ENCODE measurements at regions not wholly inside any gene's neighbourhood (a gene's known extent, or its start where the extent isn't known, plus 50 kb on each side); places are given as distances from the start of the nearest gene placed in this dataset.

GRCh38 chr4:110793890-110794554 is 171.1 kb upstream of the PITX2 start:
- TF ChIP-seq MBD2 (IDR thresholded peaks at IDR 0.05; ENCODE audit: borderline replicate concordance, low read depth), result no peak
- no peak for TF ChIP-seq MNT (conservative IDR thresholded peaks at IDR 0.05)
- Histone ChIP-seq H3K36me3 (ENCODE audit: control insufficient read depth, insufficient read depth, low read length) (no peaks in the 10 kb centered on the region), H3K27ac (ENCODE audit: extremely low read depth, low read depth, low read length) (no peak overlapping the region), H4K20me1 (replicated peaks; ENCODE audit: control insufficient read depth, insufficient read depth, low read length) (no peaks in the 10 kb centered on the region), H3K79me2 (ENCODE audit: control insufficient read depth, insufficient read depth, low read length) (no peaks in the 10 kb centered on the region), H3K4me3 (no peak overlapping the region), H3K4me1 (replicated peaks in 1 of 2; ENCODE audit: control insufficient read depth in 2 of 2, insufficient read depth in 2 of 2, low read length in 2 of 2) (no peaks in the 10 kb centered on the region), H3K9me3 (replicated peaks; ENCODE audit: control insufficient read depth, insufficient read depth, low read depth, low read length) (no peaks in the 10 kb centered on the region), H2AFZ (ENCODE audit: low read depth, low read length) (no peak overlapping the region), H3K4me2 (ENCODE audit: insufficient read depth, low read length) (no peak overlapping the region), H3K9me1 (ENCODE audit: control insufficient read depth, insufficient read depth, low read length) (no peaks in the 10 kb centered on the region), H3K9ac (ENCODE audit: insufficient read depth in 1 of 2, low read depth in 2 of 2, low read length in 2 of 2) (no peak overlapping the region), H3K27me3 (ENCODE audit: control insufficient read depth in 2 of 2, insufficient read depth in 2 of 2, low read length in 2 of 2) (no peaks in the 10 kb centered on the region)
- ChIA-PET CTCF (ENCODE audit: low intra/inter-chr PET ratio) (no interaction called here), POLR2A (no interaction called here)
- intact Hi-C loops (cut with micrococcal nuclease), result no loop called here
- ATAC-seq (no peak), FAIRE-seq (no peak), DNase-seq (ENCODE audit: extremely low read depth in 1 of 4, low spot score in 3 of 4) (no peak)
- 0% methylated on average over 5 of the region's 5 CpGs for WGBS (ENCODE audit: insufficient coverage, low coverage, missing lambda C conversion rate)
- in situ Hi-C loops (cut with MboI), result no loop called here
- BruUV-seq (replicated peaks), result no TSS peak

GRCh38 chr4:110795971-110796370 is 173.1 kb upstream of the PITX2 start:
- CTCF ChIA-PET (ENCODE audit: low intra/inter-chr PET ratio), result no interaction called here
- no peak overlapping the region for H3K9ac ChIP-seq (ENCODE audit: insufficient read depth in 1 of 2, low read depth in 2 of 2, low read length in 2 of 2)
- TF ChIP-seq ZNF146 (CRISPR knock-in tag; IDR thresholded peaks at IDR 0.05; ENCODE audit: unreplicated experiment) (no peak), NFXL1 (CRISPR knock-in tag; IDR thresholded peaks at IDR 0.05) (no peak), PCBP1 (IDR thresholded peaks at IDR 0.05; ENCODE audit: low read depth, low read length, poor library complexity, severe bottlenecking) (no peak), BRD9 (IDR thresholded peaks at IDR 0.05; ENCODE audit: low read depth, partially characterized antibody) (no peak), ZNF316 (IDR thresholded peaks at IDR 0.05) (no peak), U2AF1 (optimal IDR thresholded peaks at IDR 0.05; ENCODE audit: low read depth, low read length) (no peak), SIRT6 (IDR thresholded peaks at IDR 0.05; ENCODE audit: low read depth, low read length) (no peak), RBM22 (IDR thresholded peaks at IDR 0.05; ENCODE audit: low read depth, low read length, poor library complexity, severe bottlenecking) (no peak), TRIM25 (IDR thresholded peaks at IDR 0.05; ENCODE audit: borderline replicate concordance) (no peak), ARHGAP35 (IDR thresholded peaks at IDR 0.05; ENCODE audit: partially characterized antibody) (no peak)

More at GRCh38 chr4:110795971-110796370, 173.1 kb upstream of the PITX2 start:
- no peaks in the 10 kb centered on the region for H3K4me1 ChIP-seq (replicated peaks in 1 of 2; ENCODE audit: control insufficient read depth in 2 of 2, insufficient read depth in 2 of 2, low read length in 2 of 2)
- no peak overlapping the region for H3K4me3 ChIP-seq
- no peak for ATAC-seq
- no peak for DNase-seq (ENCODE audit: extremely low read depth in 1 of 4, low spot score in 3 of 4)
- no peaks in the 10 kb centered on the region for H3K79me2 ChIP-seq (ENCODE audit: control insufficient read depth, insufficient read depth, low read length)
- in situ Hi-C loops (cut with MboI) (no loop called here), intact Hi-C loops (cut with micrococcal nuclease) (no loop called here)
- no peak overlapping the region for H3K4me2 ChIP-seq (ENCODE audit: insufficient read depth, low read length)
- POLR2A ChIA-PET, result no interaction called here
- no TSS peak for BruUV-seq (replicated peaks)
- no peaks in the 10 kb centered on the region for H3K9me3 ChIP-seq (replicated peaks; ENCODE audit: control insufficient read depth, insufficient read depth, low read depth, low read length)
- H3K27me3 ChIP-seq (ENCODE audit: control insufficient read depth in 2 of 2, insufficient read depth in 2 of 2, low read length in 2 of 2), result no peaks in the 10 kb centered on the region
- FAIRE-seq, result no peak
- H3K36me3 ChIP-seq (ENCODE audit: control insufficient read depth, insufficient read depth, low read length), result no peaks in the 10 kb centered on the region
- WGBS (ENCODE audit: insufficient coverage, low coverage, missing lambda C conversion rate), result 7% methylated on average over 1 of the region's 1 CpG
- H3K27ac ChIP-seq (ENCODE audit: extremely low read depth, low read depth, low read length), result no peak overlapping the region
- H4K20me1 ChIP-seq (replicated peaks; ENCODE audit: control insufficient read depth, insufficient read depth, low read length), result no peaks in the 10 kb centered on the region
- no peak overlapping the region for H2AFZ ChIP-seq (ENCODE audit: low read depth, low read length)
- H3K9me1 ChIP-seq (ENCODE audit: control insufficient read depth, insufficient read depth, low read length), result no peaks in the 10 kb centered on the region
